Neural crest cell (in vitro differentiated cells): ENCODE measurements at regions not wholly inside any gene's neighbourhood (a gene's known extent, or its start where the extent isn't known, plus 50 kb on each side); places are given as distances from the start of the nearest gene placed in this dataset.

Experiments used
- DNase-seq: peaks from one replicate; pipeline ENCODE4 v3.0.0; 2021; ENCODE audit warnings: low read depth, mixed read lengths, low spot score
- H3K27ac Mint-ChIP-seq: one replicate; pipeline ENCODE4 v1.8.0; 2021; ENCODE audit warnings: mild to moderate bottlenecking, mixed read lengths; ENCODE audit not compliant: unreplicated experiment
- H3K27me3 Mint-ChIP-seq: 2 replicates; pipeline ENCODE4 v1.8.0; 2021; ENCODE audit warnings: low read depth, mild to moderate bottlenecking, mixed read lengths
- H3K36me3 Mint-ChIP-seq: 2 replicates; pipeline ENCODE4 v1.8.0; 2021; ENCODE audit warnings: low read depth, mild to moderate bottlenecking, mixed read lengths
- H3K4me1 Mint-ChIP-seq: 2 replicates; pipeline ENCODE4 v1.8.0; 2021; ENCODE audit warnings: mixed read lengths
- H3K4me3 Mint-ChIP-seq: one replicate; pipeline ENCODE4 v1.8.0; 2021; ENCODE audit warnings: mild to moderate bottlenecking, mixed read lengths
- H3K9me3 Mint-ChIP-seq: 2 replicates; pipeline ENCODE4 v1.8.0; 2021; ENCODE audit warnings: mixed read lengths
- CTCF ChIP-seq: fragments of 200-600 bp; sonication (generic); conservative IDR thresholded peaks from 2 replicates; pipeline ENCODE4 v1.5.0; 2021; ENCODE audit warnings: antibody characterized with exemption, mild to moderate bottlenecking

GRCh38 chr12:19700969-19701368, 261.7 kb downstream of the AEBP2 start:
- DNase-seq: no peak
- no peak for TF ChIP-seq CTCF
- no peak overlapping the region for H3K4me3 Mint-ChIP-seq

GRCh38 chr12:19704966-19705365, 265.7 kb downstream of the AEBP2 start:
- Mint-ChIP-seq H3K4me3 (no peak overlapping the region), H3K4me1 (no peaks in the 10 kb centered on the region), H3K36me3 (peaks cover 15% of the 10 kb centered on the region), H3K27ac (no peak overlapping the region), H3K27me3 (no peaks in the 10 kb centered on the region), H3K9me3 (peaks cover 33% of the 10 kb centered on the region)
- DNase-seq: no peak
- TF ChIP-seq CTCF: no peak

More at GRCh38 chr12:19700969-19701368, 261.7 kb downstream of the AEBP2 start:
- no peaks in the 10 kb centered on the region for H3K27me3 Mint-ChIP-seq
- peaks cover 21% of the 10 kb centered on the region for H3K9me3 Mint-ChIP-seq
- H3K27ac Mint-ChIP-seq: no peak overlapping the region
- H3K36me3 Mint-ChIP-seq: peaks cover 8% of the 10 kb centered on the region
- H3K4me1 Mint-ChIP-seq: no peaks in the 10 kb centered on the region

GRCh38 chr12:19706936-19707335, 267.6 kb downstream of the AEBP2 start:
- peaks cover 29% of the 10 kb centered on the region for H3K9me3 Mint-ChIP-seq
- DNase-seq: no peak
- H3K36me3 Mint-ChIP-seq: peaks cover 12% of the 10 kb centered on the region
- H3K27me3 Mint-ChIP-seq: no peaks in the 10 kb centered on the region
- no peaks in the 10 kb centered on the region for H3K4me1 Mint-ChIP-seq
- H3K4me3 Mint-ChIP-seq: no peak overlapping the region
- no peak for TF ChIP-seq CTCF
- H3K27ac Mint-ChIP-seq: no peak overlapping the region

- H3K36me3 Mint-ChIP-seq: peaks cover 11% of the 10 kb centered on the region
- no peak overlapping the region for H3K4me3 Mint-ChIP-seq
- peaks cover 22% of the 10 kb centered on the region for H3K9me3 Mint-ChIP-seq
- no peaks in the 10 kb centered on the region for H3K4me1 Mint-ChIP-seq
- no peaks in the 10 kb centered on the region for H3K27me3 Mint-ChIP-seq
- DNase-seq: no peak
- TF ChIP-seq CTCF: no peak
- H3K27ac Mint-ChIP-seq: no peak overlapping the region
These were observed 268.7 kb downstream of the AEBP2 start for GRCh38 chr12:19707948-19708409.

- Mint-ChIP-seq H3K9me3 (peaks cover 14% of the 10 kb centered on the region), H3K4me3 (no peak overlapping the region), H3K27me3 (no peaks in the 10 kb centered on the region), H3K36me3 (peaks cover 11% of the 10 kb centered on the region), H3K4me1 (no peaks in the 10 kb centered on the region), H3K27ac (no peak overlapping the region)
- TF ChIP-seq CTCF: no peak
- no peak for DNase-seq
These were observed 270.6 kb downstream of the AEBP2 start for GRCh38 chr12:19709889-19710288.
